ENCODE measurements at regions not wholly inside any gene's neighbourhood (a gene's known extent, or its start where the extent isn't known, plus 50 kb on each side); places are given as distances from the start of the nearest gene placed in this dataset.

DNA sequence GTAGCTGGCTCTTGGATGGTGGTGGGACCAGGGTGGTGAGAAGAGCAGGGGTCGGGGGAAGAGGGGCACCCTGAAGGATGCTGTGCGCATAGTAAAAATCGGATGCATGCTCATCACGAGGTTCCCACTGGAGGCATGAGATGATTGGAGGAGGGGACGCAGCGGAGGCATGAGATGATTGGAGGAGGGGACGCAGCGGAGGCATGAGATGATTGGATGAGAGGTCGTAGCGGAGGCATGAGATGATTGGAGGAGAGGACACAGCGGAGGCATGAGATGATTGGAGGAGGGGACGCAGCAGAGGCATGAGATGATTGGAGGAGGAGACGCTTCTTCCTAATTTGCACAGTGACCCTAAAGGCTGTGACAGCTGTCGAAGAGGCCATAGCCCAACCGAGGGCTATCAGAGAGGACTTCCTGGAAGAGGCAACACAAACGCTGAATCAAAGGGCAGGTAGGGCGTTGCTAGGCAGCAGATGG is 106.7 kb downstream of the ADRA2C start:
- Histone ChIP-seq H3K27ac (no peak overlapping the region), H3K4me1 (peaks cover 0 to 22% (median 11%) of the 10 kb centered on the region in 6 donors), H3K4me3 (no peak overlapping the region), H3K36me3 (no peaks in the 10 kb centered on the region), H3K27me3 (replicated peaks in 1 of 7) (peaks cover 0 to 99% (median 39%) of the 10 kb centered on the region in 7 donors), H3K9me3 (peaks cover 0 to 14% (median 4%) of the 10 kb centered on the region in 8 donors)
- TF ChIP-seq POLR2AphosphoS5 (IDR thresholded peaks at IDR 0.05) (no peak), POLR2A (IDR thresholded peaks at IDR 0.05) (no peak)
- TF ChIP-seq, protein P1, sequence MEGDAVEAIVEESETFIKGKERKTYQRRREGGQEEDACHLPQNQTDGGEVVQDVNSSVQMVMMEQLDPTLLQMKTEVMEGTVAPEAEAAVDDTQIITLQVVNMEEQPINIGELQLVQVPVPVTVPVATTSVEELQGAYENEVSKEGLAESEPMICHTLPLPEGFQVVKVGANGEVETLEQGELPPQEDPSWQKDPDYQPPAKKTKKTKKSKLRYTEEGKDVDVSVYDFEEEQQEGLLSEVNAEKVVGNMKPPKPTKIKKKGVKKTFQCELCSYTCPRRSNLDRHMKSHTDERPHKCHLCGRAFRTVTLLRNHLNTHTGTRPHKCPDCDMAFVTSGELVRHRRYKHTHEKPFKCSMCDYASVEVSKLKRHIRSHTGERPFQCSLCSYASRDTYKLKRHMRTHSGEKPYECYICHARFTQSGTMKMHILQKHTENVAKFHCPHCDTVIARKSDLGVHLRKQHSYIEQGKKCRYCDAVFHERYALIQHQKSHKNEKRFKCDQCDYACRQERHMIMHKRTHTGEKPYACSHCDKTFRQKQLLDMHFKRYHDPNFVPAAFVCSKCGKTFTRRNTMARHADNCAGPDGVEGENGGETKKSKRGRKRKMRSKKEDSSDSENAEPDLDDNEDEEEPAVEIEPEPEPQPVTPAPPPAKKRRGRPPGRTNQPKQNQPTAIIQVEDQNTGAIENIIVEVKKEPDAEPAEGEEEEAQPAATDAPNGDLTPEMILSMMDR (IDR thresholded peaks at IDR 0.05 in 8 of 11, conservative IDR thresholded peaks at IDR 0.05 in 3 of 11): no peak
- intact Hi-C loops (cut with DNase I; ENCODE audit: low total_unique reads): no loop called here
- DNase-seq: no peak
- 64 to 70% (median 68%) methylated on average over 17 of the region's 17 CpGs for WGBS, 5 donors

DNA sequence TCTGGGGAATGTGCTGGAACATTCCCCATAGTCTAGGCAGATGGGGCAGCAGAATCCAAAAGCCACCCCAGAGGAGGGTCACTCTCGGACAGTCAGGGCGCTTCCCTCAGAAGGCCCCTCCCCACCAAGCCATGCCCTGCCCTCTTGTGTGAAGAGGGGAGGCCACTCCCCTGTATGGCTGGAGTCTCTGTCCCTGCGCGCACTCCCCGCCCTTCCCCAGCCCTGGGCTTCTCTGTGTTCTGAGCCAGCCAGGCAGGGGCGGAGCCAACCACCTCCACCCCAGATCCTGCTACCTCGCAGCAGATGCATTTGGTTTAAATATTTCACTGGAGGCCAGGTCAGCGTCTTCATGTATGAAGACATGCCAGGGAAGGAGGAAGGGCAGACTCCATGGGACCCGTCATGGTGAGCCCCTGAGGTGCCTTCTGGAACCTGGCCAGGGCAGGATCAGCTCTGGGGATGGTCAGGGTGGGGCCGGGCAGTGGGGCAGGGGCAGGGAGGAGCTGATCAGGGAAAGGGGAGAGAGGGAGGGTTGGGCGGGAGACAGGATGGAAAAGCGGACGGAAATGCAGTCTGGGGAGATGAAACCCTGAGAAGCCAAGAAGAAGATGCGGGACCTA is 107.3 kb downstream of the ADRA2C start:
- Histone ChIP-seq H3K4me3 (no peak overlapping the region), H3K4me1 (peaks cover 0 to 22% (median 11%) of the 10 kb centered on the region in 6 donors), H3K27ac (no peak overlapping the region), H3K9me3 (peaks cover 0 to 18% (median 10%) of the 10 kb centered on the region in 8 donors), H3K36me3 (no peaks in the 10 kb centered on the region), H3K27me3 (replicated peaks in 1 of 7) (peaks cover 0 to 99% (median 41%) of the 10 kb centered on the region in 7 donors)
- 22 to 41% (median 36%) methylated on average over 13 to 14 of the region's 14 CpGs for WGBS, 5 donors
- no peak for TF ChIP-seq POLR2AphosphoS5 (IDR thresholded peaks at IDR 0.05)
- TF ChIP-seq, protein P1 (IDR thresholded peaks at IDR 0.05 in 8 of 11, conservative IDR thresholded peaks at IDR 0.05 in 3 of 11): no peak
- TF ChIP-seq POLR2A (IDR thresholded peaks at IDR 0.05): no peak
- no peak for DNase-seq
- intact Hi-C loops (cut with DNase I; ENCODE audit: low total_unique reads): no loop called here

DNA sequence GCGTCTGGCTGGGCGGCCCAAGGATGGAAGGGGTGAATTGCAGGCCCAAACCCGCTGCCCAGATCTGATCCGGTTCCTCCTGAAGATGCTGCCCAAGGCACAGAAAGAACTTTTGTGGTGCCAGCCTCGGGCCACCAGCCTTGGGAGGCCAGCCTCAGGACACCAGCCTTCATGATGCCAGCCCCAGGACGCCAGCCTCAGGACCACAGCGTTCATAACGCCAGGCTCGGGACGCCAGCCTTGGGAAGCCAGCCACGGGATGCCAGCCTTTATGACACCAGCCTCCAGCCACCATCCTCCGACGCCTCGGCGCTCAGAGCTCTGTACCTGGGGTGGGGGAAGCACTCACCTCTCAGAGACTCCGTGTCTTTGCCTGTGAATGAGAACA is 107.8 kb downstream of the ADRA2C start:
- H3K4me1 ChIP-seq: peaks cover 0 to 23% (median 11%) of the 10 kb centered on the region in 6 donors
- whole genome bisulfite sequencing, 5 donors: 73 to 89% (median 81%) methylated on average over 16 of the region's 16 CpGs
- peaks cover 0 to 99% (median 44%) of the 10 kb centered on the region in 7 donors for H3K27me3 ChIP-seq (replicated peaks in 1 of 7)
- DNase-seq: no peak
- H3K36me3 ChIP-seq: no peaks in the 10 kb centered on the region
- H3K9me3 ChIP-seq: peaks cover 0 to 20% (median 11%) of the 10 kb centered on the region in 8 donors
- TF ChIP-seq POLR2A (IDR thresholded peaks at IDR 0.05): no peak
- TF ChIP-seq, protein P1 (IDR thresholded peaks at IDR 0.05 in 8 of 11, conservative IDR thresholded peaks at IDR 0.05 in 3 of 11): no peak
- no peak overlapping the region for H3K27ac ChIP-seq
- no peak overlapping the region for H3K4me3 ChIP-seq
- intact Hi-C loops (cut with DNase I; ENCODE audit: low total_unique reads): no loop called here

DNA sequence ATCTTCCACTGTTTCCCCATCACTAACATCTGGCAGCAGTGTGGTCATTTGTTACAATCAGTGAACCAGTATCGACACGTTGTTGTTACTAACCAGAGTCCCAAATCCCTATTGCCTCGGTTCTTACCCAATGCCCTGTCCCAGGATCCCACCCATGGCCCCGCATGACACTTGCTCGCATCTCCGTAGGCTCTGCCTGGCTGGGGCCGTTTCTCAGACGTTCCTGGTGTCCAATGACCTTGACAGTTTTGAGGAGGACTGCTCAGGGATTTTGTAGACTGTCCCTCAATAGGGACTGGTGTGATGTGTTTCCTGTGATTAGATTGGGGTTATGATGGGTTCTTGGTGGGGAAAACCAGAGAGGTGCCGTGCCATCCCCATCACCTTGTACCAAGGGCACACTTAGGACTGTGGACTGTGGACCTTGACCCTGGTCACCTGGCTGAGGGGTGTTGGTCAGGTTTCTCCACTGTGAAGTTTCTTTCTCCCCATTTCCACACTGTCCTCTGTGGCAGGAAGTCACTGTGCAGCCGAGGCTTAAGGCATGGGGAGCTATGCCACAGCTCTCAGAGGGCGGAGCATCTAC is 108.4 kb downstream of the ADRA2C start:
- peaks cover 0 to 20% (median 11%) of the 10 kb centered on the region in 8 donors for H3K9me3 ChIP-seq
- H3K4me3 ChIP-seq: no peak overlapping the region
- TF ChIP-seq POLR2AphosphoS5 (IDR thresholded peaks at IDR 0.05) (no peak), POLR2A (IDR thresholded peaks at IDR 0.05) (no peak)
- TF ChIP-seq, protein P1 (IDR thresholded peaks at IDR 0.05 in 8 of 11, conservative IDR thresholded peaks at IDR 0.05 in 3 of 11): no peak
- WGBS, 5 donors: 61 to 70% (median 65%) methylated on average over 11 of the region's 11 CpGs
- intact Hi-C loops (cut with DNase I; ENCODE audit: low total_unique reads): no loop called here
- no peak for DNase-seq
- H3K4me1 ChIP-seq: peaks cover 2 to 29% (median 16%) of the 10 kb centered on the region in 6 donors
- H3K27ac ChIP-seq: no peak overlapping the region
- H3K36me3 ChIP-seq: no peaks in the 10 kb centered on the region
- H3K27me3 ChIP-seq (replicated peaks in 1 of 7): peaks cover 0 to 99% (median 45%) of the 10 kb centered on the region in 7 donors

Measured in spleen (tissue), 11 donors.